ENCODE measurements at regions not wholly inside any gene's neighbourhood (a gene's known extent, or its start where the extent isn't known, plus 50 kb on each side); places are given as distances from the start of the nearest gene placed in this dataset.

DNA sequence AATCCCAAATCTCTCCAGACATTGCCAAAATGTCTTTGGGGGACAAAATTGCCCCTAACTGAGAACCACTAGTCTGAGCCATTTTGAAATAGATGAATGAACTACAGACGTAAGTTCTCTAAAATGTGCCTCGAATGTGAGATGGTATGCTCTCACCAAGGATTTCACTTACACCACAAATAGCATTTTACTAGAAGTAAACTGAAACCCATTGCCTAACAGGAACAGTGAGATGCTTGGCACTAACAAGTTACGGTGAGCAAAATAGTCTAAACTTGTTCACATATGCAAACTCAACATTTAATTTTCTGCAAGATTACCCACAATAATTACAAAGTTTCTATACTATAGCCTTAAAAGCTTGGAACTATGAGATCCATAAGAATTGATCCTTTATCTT is 343.6 kb upstream of the ESRRG start:
- TF ChIP-seq CTCF (IDR thresholded peaks at IDR 0.05) (no peak), POLR2A (IDR thresholded peaks at IDR 0.05) (no peak)
